Gastrocnemius medialis (tissue), 4 donors: ENCODE measurements at regions not wholly inside any gene's neighbourhood (a gene's known extent, or its start where the extent isn't known, plus 50 kb on each side); places are given as distances from the start of the nearest gene placed in this dataset.

Experiments
- ATAC-seq, 2 donors: fragments of 150-250 bp; one replicate each; pipeline ENCODE4 v1.9.1; 2016
- DNase-seq, 2 donors: peaks; one replicate each; pipeline ENCODE4 v3.0.0-alpha.2; 2019
- H3K27ac ChIP-seq, 4 donors: fragments of 200-600 bp; sonication (generic); 1 replicate in 1 of 4; 2 replicates in 3 of 4; pipeline ENCODE4 v1.5.1; 2016 to 2018; ENCODE audit warnings: mild to moderate bottlenecking in 2 of 4, moderate library complexity in 1 of 4
- H3K27me3 ChIP-seq, 3 donors: fragments of 200-600 bp; sonication (generic) in 2 of 3; 1 replicate in 1 of 3; 2 replicates in 2 of 3; pipeline versions ENCODE4 v1.5.1 to v1.6.0; 2016 to 2019; ENCODE audit warnings: mild to moderate bottlenecking in 1 of 3, moderate library complexity in 1 of 3
- H3K36me3 ChIP-seq, 2 donors: fragments of 200-600 bp; sonication (generic) in 1 of 2; one replicate each; pipeline ENCODE4 v1.5.1; 2017 to 2018
- H3K4me1 ChIP-seq, 2 donors: fragments of 200-600 bp; sonication (generic) in 1 of 2; one replicate each; pipeline ENCODE4 v1.5.1; 2016 to 2017; ENCODE audit warnings: mild to moderate bottlenecking in 2 of 2
- H3K4me3 ChIP-seq, 4 donors: fragments of 200-600 bp; sonication (generic) in 3 of 4; 1 replicate in 1 of 4; 2 replicates in 3 of 4; pipeline ENCODE4 v1.5.1; 2016 to 2019; ENCODE audit warnings: mild to moderate bottlenecking in 2 of 4
- H3K9me3 ChIP-seq, 3 donors: fragments of 200-600 bp; sonication (generic) in 2 of 3; 1 replicate in 1 of 3; 2 replicates in 2 of 3; pipeline ENCODE4 v1.5.1; 2016 to 2019
- POLR2A ChIP-seq, 2 donors: fragments of 450-650 bp; IDR thresholded peaks; one replicate each; pipeline ENCODE4 v1.6.1; 2017; ENCODE audit warnings: antibody characterized with exemption in 2 of 2, mild to moderate bottlenecking in 2 of 2, moderate library complexity in 2 of 2
- in situ Hi-C, 4 donors: fragments of 200-750 bp; cut with MboI; loops; one replicate each; pipeline versions ENCODE4 v1.15.0 to v1.8.0; 2017; ENCODE audit warnings: low sequenced_read_pairs in 4 of 4
- intact Hi-C: fragments of 100-400 bp; cut with DNase I; formaldehyde crosslinking; loops from one replicate; pipeline ENCODE4 v1.15.1; 2023; ENCODE audit warnings: low total_unique reads
- TF ChIP-seq, protein P1 (sequence below), 5 experiments: fragments of 450-650 bp in 3 of 5; fragments of 200-600 bp in 2 of 5; sonication (generic) in 2 of 5; IDR thresholded peaks in 4 of 5; conservative IDR thresholded peaks in 1 of 5; 1 replicate in 4 of 5; 2 replicates in 1 of 5; pipeline ENCODE4 v1.5.1; 2016 to 2019; ENCODE audit warnings: antibody characterized with exemption in 5 of 5, mild to moderate bottlenecking in 3 of 5, moderate library complexity in 3 of 5

DNA sequence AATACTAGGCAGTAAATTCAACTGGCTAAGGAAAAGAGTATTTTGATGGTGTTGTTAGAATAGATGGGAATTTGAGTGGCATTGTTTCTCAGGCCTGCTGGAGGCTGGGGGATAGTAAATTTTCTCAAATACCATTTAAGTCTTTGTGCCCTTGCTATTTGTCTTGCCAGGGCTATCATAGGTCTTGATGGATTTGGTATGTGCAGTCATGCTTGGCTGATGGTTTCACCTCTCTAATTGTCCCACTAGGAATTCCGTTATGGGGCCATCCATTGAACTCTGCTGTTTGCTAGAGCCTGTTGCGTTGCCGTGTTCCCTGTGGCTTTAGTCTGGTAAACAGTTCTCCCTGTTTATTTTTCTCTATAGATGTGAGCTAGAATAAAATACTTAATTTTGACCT is 438.1 kb upstream of the FAM98A start:
- Histone ChIP-seq H3K27ac (no peak overlapping the region), H3K4me3 (no peak overlapping the region), H3K36me3 (no peaks in the 10 kb centered on the region), H3K27me3 (no peaks in the 10 kb centered on the region), H3K4me1 (no peaks in the 10 kb centered on the region), H3K9me3 (no peaks in the 10 kb centered on the region)
- in situ Hi-C loops: no loop called here
- ATAC-seq (no peak), DNase-seq (no peak)
- no peak for TF ChIP-seq POLR2A (IDR thresholded peaks at IDR 0.05)
- TF ChIP-seq, protein P1, sequence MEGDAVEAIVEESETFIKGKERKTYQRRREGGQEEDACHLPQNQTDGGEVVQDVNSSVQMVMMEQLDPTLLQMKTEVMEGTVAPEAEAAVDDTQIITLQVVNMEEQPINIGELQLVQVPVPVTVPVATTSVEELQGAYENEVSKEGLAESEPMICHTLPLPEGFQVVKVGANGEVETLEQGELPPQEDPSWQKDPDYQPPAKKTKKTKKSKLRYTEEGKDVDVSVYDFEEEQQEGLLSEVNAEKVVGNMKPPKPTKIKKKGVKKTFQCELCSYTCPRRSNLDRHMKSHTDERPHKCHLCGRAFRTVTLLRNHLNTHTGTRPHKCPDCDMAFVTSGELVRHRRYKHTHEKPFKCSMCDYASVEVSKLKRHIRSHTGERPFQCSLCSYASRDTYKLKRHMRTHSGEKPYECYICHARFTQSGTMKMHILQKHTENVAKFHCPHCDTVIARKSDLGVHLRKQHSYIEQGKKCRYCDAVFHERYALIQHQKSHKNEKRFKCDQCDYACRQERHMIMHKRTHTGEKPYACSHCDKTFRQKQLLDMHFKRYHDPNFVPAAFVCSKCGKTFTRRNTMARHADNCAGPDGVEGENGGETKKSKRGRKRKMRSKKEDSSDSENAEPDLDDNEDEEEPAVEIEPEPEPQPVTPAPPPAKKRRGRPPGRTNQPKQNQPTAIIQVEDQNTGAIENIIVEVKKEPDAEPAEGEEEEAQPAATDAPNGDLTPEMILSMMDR (IDR thresholded peaks at IDR 0.05 in 4 of 5, conservative IDR thresholded peaks at IDR 0.05 in 1 of 5): no peak
- intact Hi-C loops: no loop called here

DNA sequence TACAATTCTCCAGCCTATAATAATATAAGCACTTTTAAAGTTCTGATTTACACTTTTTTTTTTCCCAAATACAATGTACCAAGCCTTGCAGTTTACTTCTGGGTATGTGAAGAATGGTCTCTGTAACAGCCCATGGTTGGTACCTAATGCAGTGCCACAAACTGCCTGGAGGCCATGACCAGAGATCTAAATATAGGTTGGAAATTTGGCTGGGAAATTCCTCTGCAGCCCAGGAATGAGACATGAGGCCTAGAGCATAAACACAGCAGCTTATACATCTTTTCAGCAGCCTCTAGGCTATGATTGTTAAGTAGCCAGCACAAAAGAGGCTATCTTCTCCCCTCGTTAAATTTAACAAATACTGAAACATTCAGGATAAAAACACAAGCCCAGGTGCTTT is 432.0 kb upstream of the FAM98A start:
- H3K4me3 ChIP-seq: no peak overlapping the region
- no peak overlapping the region for H3K27ac ChIP-seq
- H3K27me3 ChIP-seq: no peaks in the 10 kb centered on the region
- DNase-seq (no peak), ATAC-seq (no peak)
- intact Hi-C loops: no loop called here
- H3K36me3 ChIP-seq: no peaks in the 10 kb centered on the region
- H3K9me3 ChIP-seq: no peaks in the 10 kb centered on the region
- TF ChIP-seq, protein P1 (IDR thresholded peaks at IDR 0.05 in 4 of 5, conservative IDR thresholded peaks at IDR 0.05 in 1 of 5): no peak
- TF ChIP-seq POLR2A (IDR thresholded peaks at IDR 0.05): no peak
- no peaks in the 10 kb centered on the region for H3K4me1 ChIP-seq
- in situ Hi-C loops: no loop called here

DNA sequence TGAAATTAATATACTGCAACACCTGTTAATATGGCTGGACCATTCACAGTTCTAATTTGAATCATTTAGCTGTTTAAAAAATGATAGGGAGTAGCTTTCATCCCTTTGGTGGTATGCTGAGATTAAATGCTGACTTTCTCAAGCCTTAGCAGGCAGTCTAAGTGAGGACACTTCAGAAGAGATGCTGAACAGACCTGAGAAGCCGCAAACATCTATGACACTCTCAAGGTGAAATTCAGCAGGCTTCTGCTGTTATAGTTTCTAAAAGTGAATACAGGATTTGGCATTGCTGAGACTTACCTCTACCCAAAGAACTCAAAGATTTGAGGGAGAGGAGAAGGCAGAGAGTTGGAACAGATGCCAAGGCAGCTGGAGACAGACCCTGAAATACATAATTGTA is 431.2 kb upstream of the FAM98A start:
- H3K36me3 ChIP-seq: no peaks in the 10 kb centered on the region
- DNase-seq: no peak
- no peaks in the 10 kb centered on the region for H3K9me3 ChIP-seq
- no peak overlapping the region for H3K4me3 ChIP-seq
- no peaks in the 10 kb centered on the region for H3K27me3 ChIP-seq
- in situ Hi-C loops (no loop called here), intact Hi-C loops (no loop called here)
- no peaks in the 10 kb centered on the region for H3K4me1 ChIP-seq
- no peak for ATAC-seq
- no peak overlapping the region for H3K27ac ChIP-seq
- TF ChIP-seq, protein P1 (IDR thresholded peaks at IDR 0.05 in 4 of 5, conservative IDR thresholded peaks at IDR 0.05 in 1 of 5): no peak
- TF ChIP-seq POLR2A (IDR thresholded peaks at IDR 0.05): no peak

DNA sequence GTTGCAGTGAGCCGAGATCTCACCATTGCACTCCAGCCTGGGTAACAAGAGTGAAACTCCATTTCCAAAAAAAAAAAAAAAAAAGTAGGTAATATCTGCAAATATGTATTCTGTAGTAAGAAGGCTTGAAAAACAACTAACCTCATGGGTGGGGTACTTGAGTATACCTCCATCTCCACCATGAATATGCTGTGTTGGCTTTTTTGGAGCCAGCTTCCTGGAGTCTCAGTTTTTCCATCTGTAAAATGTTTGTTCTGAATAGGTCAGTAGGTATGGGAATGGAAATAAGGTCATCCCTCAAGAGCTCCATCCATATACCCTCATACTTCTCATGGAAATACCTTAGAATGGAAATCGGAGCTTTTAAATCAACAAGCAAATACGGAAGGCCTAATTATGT is 430.0 kb upstream of the FAM98A start:
- Histone ChIP-seq H3K4me3 (no peak overlapping the region), H3K4me1 (no peaks in the 10 kb centered on the region), H3K9me3 (no peaks in the 10 kb centered on the region), H3K27ac (no peak overlapping the region), H3K27me3 (no peaks in the 10 kb centered on the region), H3K36me3 (no peaks in the 10 kb centered on the region)
- ATAC-seq (no peak), DNase-seq (no peak)
- in situ Hi-C loops (no loop called here), intact Hi-C loops (no loop called here)
- TF ChIP-seq, protein P1 (IDR thresholded peaks at IDR 0.05 in 4 of 5, conservative IDR thresholded peaks at IDR 0.05 in 1 of 5): no peak
- no peak for TF ChIP-seq POLR2A (IDR thresholded peaks at IDR 0.05)

DNA sequence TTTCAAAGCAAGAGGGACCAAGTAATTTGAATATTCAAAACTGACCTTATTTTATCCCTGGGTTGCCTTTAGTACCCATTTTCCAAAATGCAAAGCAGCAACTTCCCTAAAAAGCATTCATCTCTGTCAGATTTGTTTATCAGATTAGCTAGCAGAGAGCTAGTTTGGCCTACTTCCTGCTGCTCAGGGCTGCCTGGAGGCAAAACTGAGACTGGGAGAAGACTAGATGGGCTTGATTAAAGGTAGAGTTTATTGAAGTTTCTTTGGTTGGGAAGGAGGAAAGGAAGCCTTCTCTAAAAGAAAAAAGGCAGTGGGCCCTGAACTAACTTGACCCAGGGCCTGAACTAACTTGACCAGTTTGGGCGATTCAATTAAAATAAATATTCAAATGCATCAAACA is 426.1 kb upstream of the FAM98A start:
- in situ Hi-C loops: no loop called here

More for the DNA sequence above, 426.1 kb upstream of the FAM98A start:
- Histone ChIP-seq H3K27me3 (no peaks in the 10 kb centered on the region), H3K27ac (no peak overlapping the region), H3K4me3 (no peak overlapping the region), H3K4me1 (no peaks in the 10 kb centered on the region), H3K36me3 (no peaks in the 10 kb centered on the region), H3K9me3 (no peaks in the 10 kb centered on the region)
- no peak for DNase-seq
- no peak for ATAC-seq
- TF ChIP-seq, protein P1 (IDR thresholded peaks at IDR 0.05 in 4 of 5, conservative IDR thresholded peaks at IDR 0.05 in 1 of 5): no peak
- TF ChIP-seq POLR2A (IDR thresholded peaks at IDR 0.05): no peak
- intact Hi-C loops: no loop called here
